ENCODE measurements at regions not wholly inside any gene's neighbourhood (a gene's known extent, or its start where the extent isn't known, plus 50 kb on each side); places are given as distances from the start of the nearest gene placed in this dataset.
"Not testable (repeated sequence)": the region's sequence is repeated elsewhere in the genome, so short reads cannot be mapped to it uniquely, and the experiment has no call there.

GRCh38 chr15:32536507-32537172 is 56.6 kb upstream of the GOLGA8N start:
- H3K27me3 Mint-ChIP-seq; H3K27ac Mint-ChIP-seq; H3K36me3 Mint-ChIP-seq (ENCODE audit: low read depth); H3K4me1 Mint-ChIP-seq; H3K9me3 Mint-ChIP-seq; intact Hi-C loops (cut with micrococcal nuclease): not testable (repeated sequence)
- DNase-seq: peak; percentile 93
- peak overlapping the region; percentile 55 for H3K4me3 Mint-ChIP-seq

GRCh38 chr15:32536057-32536493 is 57.2 kb upstream of the GOLGA8N start:
- H3K4me3 Mint-ChIP-seq: not testable (repeated sequence)

DNA sequence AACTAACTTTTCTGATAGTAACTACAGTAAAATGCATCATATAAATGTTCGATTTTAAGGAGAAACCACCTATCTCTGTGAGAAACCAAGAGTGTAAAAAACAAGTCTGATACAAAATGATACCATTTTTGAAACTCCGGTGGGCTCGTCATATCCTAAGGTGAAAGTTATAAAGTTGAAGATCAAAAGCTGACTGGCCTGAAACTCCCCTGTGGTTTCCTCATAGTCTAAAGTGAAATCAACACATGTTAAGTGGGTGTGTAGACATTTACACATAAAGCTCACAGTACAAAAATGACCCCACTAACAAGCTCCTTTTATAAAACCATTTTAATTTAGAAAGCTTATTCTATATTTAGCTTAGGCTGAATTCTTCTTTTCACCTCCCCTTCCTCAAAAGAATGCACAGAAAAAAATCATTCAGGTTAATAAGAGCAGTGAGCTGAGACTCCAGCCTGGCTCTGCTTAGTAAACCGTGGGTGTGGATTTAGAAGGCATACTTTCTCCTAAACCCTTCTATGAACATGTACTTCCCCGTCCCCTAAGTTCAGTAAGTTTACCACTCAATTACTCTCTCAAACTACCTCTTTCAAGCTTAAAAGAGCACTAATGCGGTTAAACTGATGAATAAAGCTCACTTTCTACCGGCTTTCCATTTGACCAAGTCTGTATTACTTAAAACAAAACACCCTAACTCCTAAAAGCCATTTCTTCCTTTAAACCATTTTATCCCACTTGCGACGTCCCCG is 57.9 kb upstream of the GOLGA8N start:
- DNase-seq; H3K9me3 Mint-ChIP-seq; H3K27ac Mint-ChIP-seq; H3K4me1 Mint-ChIP-seq; H3K4me3 Mint-ChIP-seq; intact Hi-C loops (cut with micrococcal nuclease); H3K27me3 Mint-ChIP-seq; H3K36me3 Mint-ChIP-seq (ENCODE audit: low read depth): not testable (repeated sequence)

More at GRCh38 chr15:32536057-32536493, 57.2 kb upstream of the GOLGA8N start:
- H3K27me3 Mint-ChIP-seq; H3K4me1 Mint-ChIP-seq; intact Hi-C loops (cut with micrococcal nuclease); H3K9me3 Mint-ChIP-seq; H3K27ac Mint-ChIP-seq; H3K36me3 Mint-ChIP-seq (ENCODE audit: low read depth); DNase-seq: not testable (repeated sequence)

DNA sequence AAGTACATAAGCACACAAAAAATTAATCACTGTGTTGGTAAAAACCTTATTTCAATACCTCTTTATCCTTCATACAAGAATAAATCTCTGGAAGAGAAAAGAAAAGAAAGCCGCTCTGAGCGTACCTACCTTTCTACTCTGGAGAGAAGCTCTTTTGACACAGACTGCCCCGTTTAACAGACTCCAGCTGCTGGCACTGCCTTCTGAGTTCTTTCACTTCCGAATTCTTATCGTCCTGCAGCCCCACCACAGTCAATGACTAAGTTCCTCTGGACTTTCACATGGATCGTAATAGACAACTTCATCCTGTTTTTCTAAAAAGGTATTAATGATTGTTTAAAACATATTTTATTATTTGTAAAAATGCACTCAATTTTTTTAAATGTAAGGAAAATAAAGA is 67.5 kb upstream of the GOLGA8O start:
- H3K27ac Mint-ChIP-seq; H3K27me3 Mint-ChIP-seq; intact Hi-C loops (cut with micrococcal nuclease); DNase-seq; H3K4me3 Mint-ChIP-seq; H3K9me3 Mint-ChIP-seq; H3K4me1 Mint-ChIP-seq: not testable (repeated sequence)
- peaks cover 12% of the 10 kb centered on the region for H3K36me3 Mint-ChIP-seq (ENCODE audit: low read depth)

GRCh38 chr15:32522421-32522820 is 67.0 kb upstream of the GOLGA8O start:
- H3K4me1 Mint-ChIP-seq; intact Hi-C loops (cut with micrococcal nuclease): not testable (repeated sequence)
- H3K36me3 Mint-ChIP-seq (ENCODE audit: low read depth): peaks cover 12% of the 10 kb centered on the region

DNA sequence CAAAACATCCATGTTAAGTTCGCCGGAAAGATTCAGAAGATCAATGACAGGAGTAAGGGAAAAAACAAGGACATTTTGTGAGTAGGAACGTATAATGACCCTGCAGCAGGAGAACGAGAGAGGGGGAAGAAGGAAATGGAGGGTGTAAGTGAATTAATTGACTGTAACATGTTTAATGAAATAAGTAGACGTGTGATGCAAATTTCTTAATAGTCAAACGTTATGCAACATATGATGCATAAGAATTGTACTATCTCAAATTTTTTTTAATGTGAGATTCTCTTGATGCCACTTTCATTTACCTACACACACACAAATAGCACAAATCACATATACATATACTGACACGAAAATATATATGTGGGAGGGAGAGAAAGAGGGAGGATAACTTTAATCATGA is 63.5 kb upstream of the GOLGA8O start:
- intact Hi-C loops (cut with micrococcal nuclease); H3K4me1 Mint-ChIP-seq; H3K9me3 Mint-ChIP-seq; DNase-seq; H3K27ac Mint-ChIP-seq; H3K27me3 Mint-ChIP-seq; H3K4me3 Mint-ChIP-seq: not testable (repeated sequence)
- H3K36me3 Mint-ChIP-seq (ENCODE audit: low read depth): peaks cover 12% of the 10 kb centered on the region

More at GRCh38 chr15:32522421-32522820, 67.0 kb upstream of the GOLGA8O start:
- not testable (repeated sequence) for H3K4me3 Mint-ChIP-seq, H3K27me3 Mint-ChIP-seq, H3K27ac Mint-ChIP-seq, H3K9me3 Mint-ChIP-seq, DNase-seq

GRCh38 chr15:32518013-32518412 is 62.6 kb upstream of the GOLGA8O start:
- H3K4me3 Mint-ChIP-seq; H3K9me3 Mint-ChIP-seq; intact Hi-C loops (cut with micrococcal nuclease); H3K27ac Mint-ChIP-seq; DNase-seq; H3K4me1 Mint-ChIP-seq; H3K27me3 Mint-ChIP-seq: not testable (repeated sequence)
- peaks cover 12% of the 10 kb centered on the region for H3K36me3 Mint-ChIP-seq (ENCODE audit: low read depth)

- H3K4me1 Mint-ChIP-seq; H3K9me3 Mint-ChIP-seq; intact Hi-C loops (cut with micrococcal nuclease); H3K27me3 Mint-ChIP-seq; H3K27ac Mint-ChIP-seq; DNase-seq; H3K4me3 Mint-ChIP-seq: not testable (repeated sequence)
- H3K36me3 Mint-ChIP-seq (ENCODE audit: low read depth): peaks cover 12% of the 10 kb centered on the region
Observed at GRCh38 chr15:32516954-32517353, 61.5 kb upstream of the GOLGA8O start.

DNA sequence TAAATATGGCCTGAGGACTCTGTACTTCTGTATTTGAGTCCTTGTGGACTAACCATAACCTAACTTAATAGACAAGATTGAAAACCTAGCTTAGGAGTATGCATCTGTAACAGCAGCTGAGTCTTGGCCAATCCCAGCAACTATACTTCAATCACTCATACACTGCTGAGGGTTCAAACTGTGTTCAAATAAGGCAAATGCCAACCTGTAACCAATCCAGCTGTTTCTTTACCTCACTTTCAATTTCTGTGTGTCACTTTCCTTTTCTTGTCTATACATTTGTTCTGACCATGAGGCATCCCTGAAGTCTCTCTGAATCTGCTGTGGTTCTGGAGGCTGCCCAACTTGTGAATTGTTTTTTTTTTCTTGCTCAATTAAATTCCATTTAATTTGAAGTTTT is 57.9 kb upstream of the GOLGA8O start:
- H3K4me3 Mint-ChIP-seq; H3K36me3 Mint-ChIP-seq (ENCODE audit: low read depth); intact Hi-C loops (cut with micrococcal nuclease); DNase-seq; H3K9me3 Mint-ChIP-seq; H3K27ac Mint-ChIP-seq; H3K27me3 Mint-ChIP-seq; H3K4me1 Mint-ChIP-seq: not testable (repeated sequence)

DNA sequence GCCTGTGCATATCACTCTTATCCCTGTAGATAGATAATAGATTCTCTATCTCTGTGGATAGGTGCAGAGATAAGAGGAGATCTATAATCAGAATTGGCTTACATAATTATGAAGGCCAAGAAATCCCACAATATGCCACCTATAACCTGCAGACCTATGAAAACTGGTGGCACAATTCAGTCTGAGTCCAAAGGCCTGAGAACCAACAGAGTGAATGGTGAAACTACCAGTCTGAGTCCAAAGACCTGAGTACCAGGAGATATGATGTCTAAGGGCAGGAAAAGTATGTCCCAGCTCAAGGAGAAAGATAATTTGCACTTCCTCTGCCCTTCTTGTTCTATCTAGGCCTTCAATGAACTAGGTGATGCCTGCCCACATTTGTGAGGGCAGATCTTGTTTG is 54.6 kb upstream of the GOLGA8O start:
- intact Hi-C loops (cut with micrococcal nuclease); H3K9me3 Mint-ChIP-seq; H3K27ac Mint-ChIP-seq; H3K27me3 Mint-ChIP-seq; H3K4me1 Mint-ChIP-seq; H3K4me3 Mint-ChIP-seq; H3K36me3 Mint-ChIP-seq (ENCODE audit: low read depth); DNase-seq: not testable (repeated sequence)

DNA sequence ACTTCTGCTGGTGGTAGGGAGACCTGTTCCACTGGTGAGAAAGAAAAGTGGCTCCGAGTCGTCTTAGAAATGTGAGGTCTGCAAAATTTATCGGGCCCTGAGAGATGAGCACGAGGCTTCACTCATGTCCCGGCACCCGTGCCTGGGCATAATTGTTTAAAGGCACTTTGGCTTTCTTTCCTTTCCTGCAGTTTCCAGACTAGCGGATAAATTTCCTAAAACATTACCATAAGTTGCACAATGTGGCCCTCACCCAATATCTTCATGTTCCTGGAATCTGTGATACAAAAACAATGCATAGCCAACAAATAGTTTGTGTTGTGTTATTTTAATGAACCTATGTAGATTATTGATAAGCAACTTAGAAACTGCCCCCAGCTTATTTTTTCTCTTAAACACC is 52.6 kb upstream of the GOLGA8O start:
- H3K9me3 Mint-ChIP-seq; H3K4me3 Mint-ChIP-seq; H3K4me1 Mint-ChIP-seq; H3K27me3 Mint-ChIP-seq; H3K36me3 Mint-ChIP-seq (ENCODE audit: low read depth); intact Hi-C loops (cut with micrococcal nuclease); DNase-seq; H3K27ac Mint-ChIP-seq: not testable (repeated sequence)

DNA sequence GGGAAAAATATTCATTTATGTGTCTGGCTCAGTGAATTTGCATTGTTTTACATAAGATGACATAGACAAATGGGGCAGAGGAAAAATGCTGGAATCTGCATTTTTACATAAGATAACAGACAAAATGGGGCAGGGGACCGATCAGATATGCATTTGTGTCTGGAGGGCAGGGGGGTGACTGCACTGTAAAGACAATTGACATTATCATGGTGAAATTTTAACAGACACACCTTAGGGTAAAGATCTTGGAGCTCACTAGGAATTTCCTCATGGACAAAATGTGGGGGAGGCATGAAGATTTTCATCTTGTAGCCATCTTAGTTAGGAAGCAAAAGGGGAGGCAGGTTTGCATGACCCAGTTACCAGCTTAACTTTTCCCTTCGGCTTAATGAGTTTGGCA is 51.4 kb upstream of the GOLGA8O start:
- H3K4me1 Mint-ChIP-seq; H3K9me3 Mint-ChIP-seq; H3K27me3 Mint-ChIP-seq; intact Hi-C loops (cut with micrococcal nuclease); DNase-seq; H3K36me3 Mint-ChIP-seq (ENCODE audit: low read depth); H3K27ac Mint-ChIP-seq; H3K4me3 Mint-ChIP-seq: not testable (repeated sequence)

DNA sequence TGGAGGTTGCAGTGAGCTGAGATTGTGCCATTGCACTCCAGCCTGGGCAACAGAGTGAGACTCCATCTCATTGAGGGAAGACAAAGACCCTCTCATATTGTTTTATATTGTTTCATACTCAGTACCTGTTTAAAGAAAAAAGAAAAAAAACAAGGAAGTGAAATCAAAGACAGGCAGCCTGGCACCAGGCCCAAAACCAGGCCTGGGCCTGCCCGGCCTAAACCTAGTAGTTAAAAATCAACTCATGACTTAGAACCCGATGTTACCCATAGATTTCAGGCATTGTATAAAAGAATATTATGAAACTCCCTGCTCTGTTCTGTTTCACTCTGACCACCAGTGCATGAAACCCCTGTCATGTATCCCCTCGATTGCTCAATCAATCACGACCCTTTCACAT is 50.2 kb upstream of the GOLGA8O start:
- H3K27ac Mint-ChIP-seq; H3K27me3 Mint-ChIP-seq; DNase-seq; H3K4me1 Mint-ChIP-seq; intact Hi-C loops (cut with micrococcal nuclease); H3K9me3 Mint-ChIP-seq; H3K36me3 Mint-ChIP-seq (ENCODE audit: low read depth); H3K4me3 Mint-ChIP-seq: not testable (repeated sequence)
